Calu3 (cell line): ENCODE measurements at regions not wholly inside any gene's neighbourhood (a gene's known extent, or its start where the extent isn't known, plus 50 kb on each side); places are given as distances from the start of the nearest gene placed in this dataset.
A peak's percentile ranks its signal among the peaks of the same experiment; 100 is the strongest.

Experiments
- BruUV-seq: library from RNA; stranded (reverse); fragments of 400-500 nt; replicated peaks from 2 replicates; lab custom pipeline; 2021; lab: Mats Ljungman, UMichigan
- CTCF ChIA-PET: fragments of 300-600 bp; sonication (Branson Sonifier 250); formaldehyde crosslinking; loops from one replicate; lab custom pipeline; 2022; ENCODE audit warnings: antibody characterized with exemption; lab: Charles Lee
- DNase-seq: peaks from one replicate; pipeline ENCODE4 v3.0.0; 2022
- H3K27ac Mint-ChIP-seq: one replicate; pipeline ENCODE4 v1.8.0; 2022; ENCODE audit warnings: mixed read lengths; ENCODE audit not compliant: unreplicated experiment
- H3K27me3 Mint-ChIP-seq: one replicate; pipeline ENCODE4 v1.8.0; 2022; ENCODE audit warnings: mixed read lengths; ENCODE audit not compliant: unreplicated experiment
- H3K36me3 Mint-ChIP-seq: one replicate; pipeline ENCODE4 v1.8.0; 2022; ENCODE audit warnings: mild to moderate bottlenecking, moderate library complexity, mixed read lengths; ENCODE audit not compliant: insufficient read depth, unreplicated experiment
- H3K4me1 Mint-ChIP-seq: one replicate; pipeline ENCODE4 v1.8.0; 2022; ENCODE audit warnings: mild to moderate bottlenecking, low read depth, mixed read lengths; ENCODE audit not compliant: unreplicated experiment
- H3K4me3 Mint-ChIP-seq: one replicate; pipeline ENCODE4 v1.8.0; 2022; ENCODE audit warnings: mild to moderate bottlenecking, low read depth, moderate library complexity, mixed read lengths; ENCODE audit not compliant: unreplicated experiment
- H3K9me3 Mint-ChIP-seq: one replicate; pipeline ENCODE4 v1.8.0; 2022; ENCODE audit warnings: low read depth, mixed read lengths; ENCODE audit not compliant: unreplicated experiment
- CTCF ChIP-seq: fragments of 200-600 bp; IDR thresholded peaks from one replicate; pipeline ENCODE4 v1.8.0; 2022; ENCODE audit warnings: antibody characterized with exemption; ENCODE audit not compliant: unreplicated experiment
- intact Hi-C: fragments of 100-400 bp; cut with micrococcal nuclease; formaldehyde crosslinking; loops from one replicate; pipeline ENCODE4 v1.10.0; 2022; ENCODE audit not compliant: unreplicated experiment

- no peaks in the 10 kb centered on the region for H3K36me3 Mint-ChIP-seq
- CTCF ChIA-PET = interaction anchor here (0.6 kb wide), 1 partner anchor 135 kb away, joined by 5 read pairs; no protein-coding TSS in a partner anchor
- H3K9me3 Mint-ChIP-seq = peaks cover 8% of the 10 kb centered on the region
- no peak for TF ChIP-seq CTCF
- DNase-seq = peak; percentile 13
- H3K4me1 Mint-ChIP-seq = peaks cover 8% of the 10 kb centered on the region
- H3K27me3 Mint-ChIP-seq = no peaks in the 10 kb centered on the region
- no peak overlapping the region for H3K4me3 Mint-ChIP-seq
- intact Hi-C loops = no loop called here
- BruUV-seq = no TSS peak
- H3K27ac Mint-ChIP-seq = no peak overlapping the region
Observed at GRCh38 chr1:221573756-221574155, 168.1 kb downstream of the DUSP10 start.

- BruUV-seq = no TSS peak
- no peaks in the 10 kb centered on the region for H3K27me3 Mint-ChIP-seq
- no peak overlapping the region for H3K4me3 Mint-ChIP-seq
- H3K36me3 Mint-ChIP-seq = no peaks in the 10 kb centered on the region
- no peak for TF ChIP-seq CTCF
- no peak overlapping the region for H3K27ac Mint-ChIP-seq
- peaks cover 8% of the 10 kb centered on the region for H3K9me3 Mint-ChIP-seq
- CTCF ChIA-PET = no interaction called here
- peaks cover 8% of the 10 kb centered on the region for H3K4me1 Mint-ChIP-seq
- no peak for DNase-seq
- intact Hi-C loops = no loop called here
Observed at GRCh38 chr1:221574529-221574928, 167.4 kb downstream of the DUSP10 start.

GRCh38 chr1:221575605-221576004 lies 166.3 kb downstream of the DUSP10 start:
- H3K27ac Mint-ChIP-seq = no peak overlapping the region
- no peak for TF ChIP-seq CTCF
- intact Hi-C loops = no loop called here
- CTCF ChIA-PET = interaction anchor here (0.7 kb wide), 1 partner anchor 446 kb away, joined by 3 read pairs; no protein-coding TSS in a partner anchor
- peaks cover 8% of the 10 kb centered on the region for H3K9me3 Mint-ChIP-seq
- H3K4me3 Mint-ChIP-seq = no peak overlapping the region
- no peaks in the 10 kb centered on the region for H3K36me3 Mint-ChIP-seq
- no TSS peak for BruUV-seq
- DNase-seq = no peak
- H3K4me1 Mint-ChIP-seq = peaks cover 8% of the 10 kb centered on the region
- H3K27me3 Mint-ChIP-seq = no peaks in the 10 kb centered on the region

GRCh38 chr1:221576268-221576667 lies 165.6 kb downstream of the DUSP10 start:
- H3K9me3 Mint-ChIP-seq = peaks cover 8% of the 10 kb centered on the region
- no peak overlapping the region for H3K4me3 Mint-ChIP-seq
- CTCF ChIA-PET = no interaction called here
- BruUV-seq = no TSS peak
- peaks cover 8% of the 10 kb centered on the region for H3K4me1 Mint-ChIP-seq
- no peak for TF ChIP-seq CTCF
- H3K27ac Mint-ChIP-seq = no peak overlapping the region
- H3K36me3 Mint-ChIP-seq = no peaks in the 10 kb centered on the region
- DNase-seq = no peak
- intact Hi-C loops = no loop called here
- no peaks in the 10 kb centered on the region for H3K27me3 Mint-ChIP-seq
